HG03108 (cell line): ENCODE measurements at regions not wholly inside any gene's neighbourhood (a gene's known extent, or its start where the extent isn't known, plus 50 kb on each side); places are given as distances from the start of the nearest gene placed in this dataset.
"Not testable (repeated sequence)": the region's sequence is repeated elsewhere in the genome, so short reads cannot be mapped to it uniquely, and the experiment has no call there.

Source experiments
- ATAC-seq: cut with Tn5 transposase; IDR thresholded peaks from one replicate; pipeline ENCODE4 v1.9.1; 2021; ENCODE audit warnings: moderate library complexity; ENCODE audit not compliant: unreplicated experiment

- ATAC-seq = no peak
Observed at GRCh38 chr4:178138491-178138890, 696.3 kb upstream of the AGA start.

DNA sequence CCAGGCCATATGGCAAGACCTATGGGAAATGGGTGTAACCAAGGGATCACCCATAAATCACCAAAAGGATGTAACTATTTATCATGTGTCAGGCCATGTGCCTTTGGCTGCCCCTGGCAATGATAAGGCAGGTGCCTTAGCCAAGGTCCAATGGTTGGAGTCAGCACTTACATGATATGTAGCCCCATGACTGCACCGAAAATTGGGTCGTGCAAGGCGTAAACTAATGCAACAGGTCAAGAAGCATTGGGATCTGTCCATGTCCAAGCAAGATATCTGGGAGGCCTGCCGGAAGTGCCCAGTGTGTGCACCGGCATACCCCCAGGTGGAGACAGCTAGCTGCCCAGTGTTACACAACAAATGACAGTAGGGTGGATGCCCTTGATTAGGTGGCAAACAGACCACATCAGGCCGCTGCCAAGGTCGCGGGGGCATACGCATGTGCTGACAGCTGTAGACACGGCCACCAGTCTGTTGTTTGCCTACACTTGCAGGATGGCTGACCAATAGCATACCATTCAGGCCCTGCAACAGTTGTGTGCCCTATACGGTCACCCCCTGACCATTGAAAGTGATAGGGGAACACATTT lies 698.2 kb upstream of the AGA start:
- no peak for ATAC-seq

DNA sequence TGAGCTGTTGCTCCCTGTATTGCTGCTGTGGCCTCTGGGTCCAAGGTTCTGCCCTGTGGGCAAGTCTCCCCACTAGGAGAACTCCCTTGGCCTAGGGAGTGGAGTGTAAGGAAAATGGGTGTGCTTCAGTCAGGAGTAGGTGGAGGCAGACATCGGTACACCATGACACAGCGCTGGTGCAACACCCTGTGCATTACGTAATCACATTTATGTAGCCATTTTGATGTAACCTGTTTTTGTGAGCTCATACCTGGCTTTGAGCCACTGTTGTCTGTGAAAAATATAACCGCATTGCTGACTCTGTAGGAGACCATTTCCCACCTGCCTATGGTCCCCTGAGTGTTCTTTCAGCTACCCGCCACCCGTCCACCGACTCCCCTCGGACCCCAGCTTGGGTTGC lies 700.5 kb upstream of the AGA start:
- no peak for ATAC-seq

DNA sequence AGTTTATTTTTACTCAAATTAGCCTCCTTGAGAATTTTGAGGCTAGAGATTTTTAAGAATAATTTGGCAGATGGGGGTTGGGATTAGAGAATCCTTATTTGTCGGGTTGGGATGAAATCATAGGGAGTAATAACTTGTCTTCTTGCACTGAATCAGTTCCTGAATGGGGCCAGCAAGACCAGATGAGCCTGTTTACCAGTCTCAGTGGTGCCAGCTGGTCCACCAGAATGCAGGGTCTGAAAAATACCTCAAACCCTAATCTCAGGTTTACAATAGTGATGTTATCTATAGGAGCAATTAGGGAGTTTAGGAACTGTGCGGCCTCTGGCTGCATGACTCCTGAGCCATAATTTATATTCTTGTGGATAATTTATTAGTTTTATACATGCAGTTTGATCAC lies 705.9 kb upstream of the AGA start:
- no peak for ATAC-seq

- ATAC-seq = no peak
Observed at GRCh38 chr4:178165251-178165950, 723.2 kb upstream of the AGA start.

DNA sequence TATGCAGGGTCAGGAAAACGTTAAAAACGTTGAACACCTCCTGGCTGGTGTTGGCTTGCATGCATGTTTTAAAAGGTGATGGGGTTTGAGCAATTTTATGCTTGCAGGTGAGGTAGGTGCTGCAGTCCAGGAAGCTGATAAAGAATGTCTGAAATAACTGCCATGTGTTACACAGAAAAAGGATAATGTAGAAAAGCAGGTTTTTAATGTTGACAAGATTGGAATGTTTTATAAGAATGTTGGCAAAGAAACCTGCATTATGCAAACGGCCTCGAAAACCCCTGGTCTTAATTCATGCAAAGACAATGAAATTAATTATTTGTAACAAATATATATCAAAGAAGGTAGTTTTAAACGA lies 723.7 kb upstream of the AGA start:
- no peak for ATAC-seq

DNA sequence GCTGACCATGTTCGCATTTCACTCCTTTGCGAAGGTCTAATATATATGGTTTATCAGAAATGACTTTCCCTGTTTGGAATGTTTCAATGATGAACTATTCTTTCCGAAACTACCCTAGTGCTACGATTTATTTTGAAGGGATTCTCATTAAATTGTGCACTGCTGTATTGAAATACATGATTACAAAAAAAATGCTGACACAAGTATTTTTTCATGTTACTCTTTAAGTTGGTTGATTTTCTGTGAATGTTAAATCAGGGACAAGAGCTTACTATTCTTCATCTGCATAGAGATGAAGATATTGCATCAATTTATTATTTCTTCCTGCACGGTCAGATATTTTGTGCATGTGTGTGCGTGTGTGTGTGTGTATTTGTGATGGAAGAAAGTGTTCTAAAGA lies 731.5 kb upstream of the AGA start:
- no peak for ATAC-seq

DNA sequence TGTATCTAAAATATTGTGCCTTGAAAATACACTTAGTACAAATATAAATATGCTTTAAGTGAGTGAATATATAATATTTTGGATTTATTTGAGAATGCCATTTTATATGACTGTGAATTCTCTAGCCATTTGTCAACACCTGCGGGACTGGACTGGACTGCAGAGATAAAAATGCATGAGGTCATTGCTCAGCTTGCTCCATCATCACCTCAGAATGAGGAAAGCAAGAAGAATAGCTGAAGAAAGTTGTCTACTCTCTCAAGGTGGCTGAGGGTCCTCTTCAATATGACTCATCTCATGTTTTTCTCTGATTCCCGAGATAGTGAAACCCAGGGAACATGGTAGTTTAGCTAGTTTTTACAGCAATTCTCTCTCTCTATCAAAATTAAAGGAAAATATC lies 732.5 kb upstream of the AGA start:
- ATAC-seq = no peak

DNA sequence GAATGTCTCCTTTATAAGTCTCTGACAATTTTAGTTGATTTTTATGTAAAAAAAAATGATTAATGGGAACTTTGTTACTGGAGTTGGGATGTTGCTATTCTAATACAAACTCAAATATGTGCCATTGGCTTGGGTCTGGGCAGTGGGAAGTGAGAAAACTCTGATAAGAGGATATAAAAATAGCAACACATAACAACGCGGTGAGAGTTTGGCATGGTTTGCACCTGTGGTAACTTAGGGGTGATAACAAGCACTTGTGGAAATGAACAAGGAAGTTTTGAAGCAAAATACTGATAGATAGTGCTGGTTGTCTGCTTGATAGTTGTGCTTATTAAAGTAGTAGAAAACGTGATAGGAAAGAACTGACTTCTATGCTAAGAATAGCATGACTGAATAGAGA lies 743.3 kb upstream of the AGA start:
- no peak for ATAC-seq

DNA sequence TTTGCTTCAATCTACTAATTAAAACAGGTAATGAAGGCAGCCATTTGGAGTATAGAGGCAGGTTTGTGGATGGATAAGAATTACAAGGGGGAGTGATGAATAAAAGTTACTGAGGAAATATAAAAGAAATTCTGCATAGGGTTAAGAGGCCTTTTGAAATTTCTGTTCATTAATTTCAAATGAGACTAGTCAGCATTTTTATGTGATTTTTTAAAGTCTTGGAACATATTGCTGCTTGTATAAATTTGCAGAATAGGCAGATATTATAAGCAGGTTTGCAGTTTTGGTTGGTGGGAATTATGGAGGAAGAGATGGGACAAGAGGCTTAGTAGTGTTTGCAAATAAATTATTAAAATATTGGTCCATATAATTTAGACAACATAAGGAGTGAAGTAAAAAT lies 750.4 kb upstream of the AGA start:
- no peak for ATAC-seq

GRCh38 chr4:178196751-178197374 lies 754.6 kb upstream of the AGA start:
- no peak for ATAC-seq

GRCh38 chr4:178198691-178199090 lies 756.5 kb upstream of the AGA start:
- no peak for ATAC-seq

- no peak for ATAC-seq
Observed at GRCh38 chr4:178202422-178202821, 760.2 kb upstream of the AGA start.

GRCh38 chr4:178205826-178206225 lies 763.6 kb upstream of the AGA start:
- ATAC-seq = no peak

- no peak for ATAC-seq
Observed at GRCh38 chr4:178215309-178215708, 773.1 kb upstream of the AGA start.

DNA sequence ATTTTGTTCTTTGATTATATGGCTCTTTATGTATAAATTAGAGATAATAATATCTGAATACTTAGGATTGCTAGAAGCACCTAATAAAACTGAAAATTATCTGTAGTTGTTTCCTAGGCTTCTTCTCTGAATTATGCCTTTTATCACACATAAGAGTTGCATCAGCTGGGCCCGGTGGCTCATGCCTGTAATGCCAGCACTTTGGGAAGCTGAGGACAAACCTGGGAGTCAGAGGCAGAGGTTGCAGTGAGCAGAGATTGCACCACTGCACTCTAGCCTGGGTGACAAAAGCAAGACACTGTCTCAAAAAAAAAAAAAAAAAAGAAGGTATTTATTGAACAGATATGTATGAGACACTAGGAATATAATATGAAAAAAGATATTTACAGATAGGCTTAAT lies 773.5 kb upstream of the AGA start:
- ATAC-seq = no peak

- not testable (repeated sequence) for ATAC-seq
Observed at GRCh38 chr4:178226421-178226820, 784.2 kb upstream of the AGA start.

DNA sequence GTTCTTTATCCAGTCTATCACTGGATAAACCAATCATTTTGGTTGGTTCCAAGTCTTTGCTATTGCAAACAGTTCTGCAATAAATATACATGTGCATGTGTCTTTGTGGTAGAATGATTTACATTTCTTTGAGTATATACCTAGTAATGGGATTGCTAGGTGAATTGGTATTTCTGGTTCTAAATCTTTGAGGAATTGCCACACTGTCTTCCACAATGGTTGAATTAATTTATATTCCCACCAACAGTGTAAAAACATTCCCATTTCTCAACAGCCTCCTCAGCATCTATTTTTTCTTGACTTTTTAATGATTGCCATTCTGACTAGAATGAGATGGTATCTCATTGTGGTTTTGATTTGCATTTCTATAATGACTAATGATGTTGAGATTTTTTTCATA lies 791.7 kb upstream of the AGA start:
- ATAC-seq = no peak

- no peak for ATAC-seq
Observed at GRCh38 chr4:178240891-178241290, 798.7 kb upstream of the AGA start.

GRCh38 chr4:178241601-178242118 lies 799.4 kb upstream of the AGA start:
- no peak for ATAC-seq

GRCh38 chr4:178242655-178243054 lies 800.4 kb upstream of the AGA start:
- no peak for ATAC-seq

DNA sequence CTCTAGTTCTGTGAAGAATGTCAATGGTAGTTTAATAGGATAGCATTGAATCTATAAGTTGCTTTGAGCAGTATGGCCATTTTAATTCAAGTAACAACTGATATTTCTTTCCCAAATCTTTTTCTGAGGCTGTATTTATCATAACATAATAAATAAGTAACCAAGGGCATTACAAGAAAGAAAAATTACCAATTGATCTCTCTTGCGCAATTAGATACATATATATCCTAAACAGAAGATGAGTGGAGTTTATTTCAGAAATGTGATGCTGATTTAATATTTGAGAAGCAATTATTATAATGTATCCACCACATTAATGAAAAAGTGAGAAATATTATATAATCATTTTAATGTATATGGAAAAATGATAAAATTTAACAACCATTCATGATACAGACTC lies 802.5 kb upstream of the AGA start:
- ATAC-seq = no peak
